ENCODE measurements at regions not wholly inside any gene's neighbourhood (a gene's known extent, or its start where the extent isn't known, plus 50 kb on each side); places are given as distances from the start of the nearest gene placed in this dataset.
"Not testable (repeated sequence)": the region's sequence is repeated elsewhere in the genome, so short reads cannot be mapped to it uniquely, and the experiment has no call there.

GRCh38 chr16:17784073-17784472 is 313.3 kb upstream of the XYLT1 start:
- no peak for DNase-seq

GRCh38 chr16:17780181-17780580 is 309.4 kb upstream of the XYLT1 start:
- no peak for DNase-seq

- DNase-seq = no peak
These were observed 306.7 kb upstream of the XYLT1 start for GRCh38 chr16:17777408-17777863.

GRCh38 chr16:17776888-17777287 is 306.1 kb upstream of the XYLT1 start:
- DNase-seq = no peak

- no peak for DNase-seq
These were observed 305.7 kb upstream of the XYLT1 start for GRCh38 chr16:17776465-17776864.

GRCh38 chr16:17775061-17775460 is 304.3 kb upstream of the XYLT1 start:
- DNase-seq = no peak

GRCh38 chr16:17773698-17774101 is 302.9 kb upstream of the XYLT1 start:
- DNase-seq = no peak

GRCh38 chr16:17770104-17770503 is 299.3 kb upstream of the XYLT1 start:
- no peak for DNase-seq

- DNase-seq = no peak
These were observed 298.3 kb upstream of the XYLT1 start for GRCh38 chr16:17769065-17769464.

GRCh38 chr16:17768257-17768656 is 297.5 kb upstream of the XYLT1 start:
- DNase-seq = no peak

- DNase-seq = no peak
These were observed 295.3 kb upstream of the XYLT1 start for GRCh38 chr16:17766012-17766411.

- no peak for DNase-seq
These were observed 289.0 kb upstream of the XYLT1 start for GRCh38 chr16:17759451-17760390.

- DNase-seq = no peak
These were observed 287.0 kb upstream of the XYLT1 start for GRCh38 chr16:17757808-17758207.

- no peak for DNase-seq
These were observed 284.4 kb upstream of the XYLT1 start for GRCh38 chr16:17755158-17755557.

GRCh38 chr16:17753434-17753833 is 282.7 kb upstream of the XYLT1 start:
- DNase-seq = no peak

- no peak for DNase-seq
These were observed 278.9 kb upstream of the XYLT1 start for GRCh38 chr16:17749706-17750105.

- no peak for DNase-seq
These were observed 277.4 kb upstream of the XYLT1 start for GRCh38 chr16:17748044-17748719.

- DNase-seq = no peak
These were observed 276.5 kb upstream of the XYLT1 start for GRCh38 chr16:17747081-17747756.

GRCh38 chr16:17744921-17745572 is 274.3 kb upstream of the XYLT1 start:
- DNase-seq = no peak

- no peak for DNase-seq
These were observed 272.8 kb upstream of the XYLT1 start for GRCh38 chr16:17743578-17743977.

GRCh38 chr16:17743158-17743557 is 272.4 kb upstream of the XYLT1 start:
- DNase-seq = no peak

GRCh38 chr16:17735099-17735498 is 264.3 kb upstream of the XYLT1 start:
- not testable (repeated sequence) for DNase-seq

GRCh38 chr16:17729820-17730219 is 259.1 kb upstream of the XYLT1 start:
- no peak for DNase-seq

Data from amniotic stem cell (primary cell).